NCI-H2227 (cell line): ENCODE measurements at regions not wholly inside any gene's neighbourhood (a gene's known extent, or its start where the extent isn't known, plus 50 kb on each side); places are given as distances from the start of the nearest gene placed in this dataset.
"Not testable (repeated sequence)": the region's sequence is repeated elsewhere in the genome, so short reads cannot be mapped to it uniquely, and the experiment has no call there.

Experiments
- DNase-seq: peaks from one replicate; lab custom pipeline; 2025; ENCODE audit not compliant: unreplicated experiment; lab: John Stamatoyannopoulos, UW

DNA sequence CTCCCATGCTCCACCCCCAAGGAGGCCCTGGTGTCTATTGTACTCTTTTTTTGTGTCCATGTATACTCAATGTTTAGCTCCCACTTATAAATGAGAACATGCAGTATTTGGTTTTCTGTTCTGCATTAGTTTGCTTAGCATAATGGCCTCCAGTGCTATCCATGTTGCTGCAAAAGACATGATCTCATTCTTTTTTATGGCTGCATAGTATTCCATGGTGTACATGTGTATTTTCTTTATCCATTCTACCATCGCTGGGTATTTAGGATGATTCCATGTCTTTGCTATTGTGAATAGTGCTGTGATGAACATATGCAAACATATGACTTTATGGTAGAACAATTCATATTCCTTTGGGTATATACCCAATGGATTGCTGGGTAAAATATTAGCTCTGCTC is 138.1 kb upstream of the STK26 start:
- not testable (repeated sequence) for DNase-seq

GRCh38 chrX:131893857-131894256 is 129.2 kb upstream of the STK26 start:
- not testable (repeated sequence) for DNase-seq

DNA sequence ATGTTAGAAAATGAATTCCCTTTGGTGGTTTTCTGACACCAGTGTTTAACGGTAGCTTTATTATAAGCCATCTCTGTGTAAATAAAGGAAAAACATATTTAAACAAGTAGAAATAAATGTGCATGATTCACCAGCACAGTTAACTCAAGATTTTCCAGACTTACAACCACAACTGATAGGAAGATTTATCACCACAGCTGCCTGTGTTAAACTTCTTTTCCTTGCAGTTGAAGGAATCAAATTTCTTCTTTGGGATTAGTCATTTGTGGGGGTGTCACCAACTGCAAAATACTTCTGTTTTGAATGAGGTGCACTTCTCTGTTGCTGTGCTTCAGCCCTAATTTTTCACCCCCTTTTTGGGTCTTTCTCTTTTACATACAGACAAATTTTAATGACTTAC is 128.1 kb upstream of the STK26 start:
- DNase-seq: no peak

DNA sequence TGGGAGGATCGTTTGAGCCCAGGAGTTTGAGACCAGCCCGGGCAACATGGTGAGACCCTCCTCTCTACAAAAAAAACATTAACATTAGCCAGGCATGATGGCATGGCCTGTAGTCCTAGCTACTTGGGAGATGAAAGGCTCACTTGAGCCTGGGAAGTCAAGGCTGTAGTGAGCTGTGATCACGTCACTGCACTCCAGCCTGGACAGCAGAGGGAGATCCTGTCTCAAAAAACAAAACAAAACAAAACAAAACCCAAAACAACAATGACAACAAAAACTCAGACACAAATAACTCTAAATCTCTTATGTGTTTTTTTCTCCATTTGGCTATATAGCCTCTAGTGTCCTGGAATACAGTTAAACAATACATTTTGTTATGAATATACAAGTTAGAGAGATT is 127.3 kb upstream of the STK26 start:
- DNase-seq: no peak

GRCh38 chrX:131901546-131901945 is 121.6 kb upstream of the STK26 start:
- DNase-seq: no peak

GRCh38 chrX:131907488-131908314 is 115.4 kb upstream of the STK26 start:
- peak; percentile 59 for DNase-seq

GRCh38 chrX:131910586-131910985 is 112.5 kb upstream of the STK26 start:
- no peak for DNase-seq

- no peak for DNase-seq
Observed at GRCh38 chrX:131915488-131915887, 107.6 kb upstream of the STK26 start.

GRCh38 chrX:131917588-131917987 is 105.5 kb upstream of the STK26 start:
- no peak for DNase-seq

DNA sequence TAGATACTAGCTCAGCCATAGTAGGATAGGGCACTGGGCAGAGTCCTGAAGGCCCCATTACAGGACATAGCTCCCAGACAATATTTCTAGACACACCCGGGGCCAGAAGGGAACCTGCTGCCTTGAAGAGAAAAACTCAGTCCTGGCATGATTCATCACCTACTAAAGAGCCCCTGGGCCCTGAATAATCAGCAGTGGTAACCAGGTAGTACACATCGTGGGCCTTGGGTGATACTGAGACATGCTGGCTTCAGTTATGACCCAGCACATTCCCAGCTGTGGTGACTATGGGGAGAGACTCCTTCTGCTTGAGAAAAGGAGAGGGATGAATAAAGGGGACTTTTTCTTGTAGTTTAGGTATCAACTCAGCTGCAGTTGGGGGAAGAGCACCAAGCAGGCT is 104.3 kb upstream of the STK26 start:
- DNase-seq: no peak

DNA sequence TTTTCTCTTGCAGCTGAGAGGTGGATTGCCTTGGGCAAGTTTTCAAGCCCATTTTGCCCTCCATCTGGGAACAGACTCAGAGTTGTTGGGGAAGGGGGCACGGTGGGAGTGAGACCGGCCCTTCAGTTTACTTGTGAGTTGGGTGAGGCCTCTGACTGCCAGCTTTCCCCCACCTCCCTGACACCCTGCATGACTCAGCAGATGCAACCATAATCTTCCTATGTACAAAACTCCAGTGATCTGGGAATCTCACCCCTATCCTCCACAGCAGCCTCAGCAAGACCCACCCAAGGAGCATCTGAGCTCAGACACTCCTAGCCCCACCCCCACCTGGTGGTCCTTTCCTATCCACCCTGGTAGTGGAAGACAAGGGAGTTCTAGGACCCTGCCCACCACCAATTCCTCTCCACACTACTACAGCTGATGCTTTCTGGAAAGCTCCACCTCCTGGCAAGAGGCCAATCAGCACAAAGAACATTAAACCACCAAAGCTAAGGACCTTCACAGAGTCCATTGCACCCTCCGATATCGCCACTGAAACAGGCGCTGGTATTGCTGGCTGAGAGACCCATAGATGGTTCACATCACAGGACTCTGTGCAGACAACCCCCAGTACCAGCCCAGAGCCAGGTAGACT is 99.4 kb upstream of the STK26 start:
- DNase-seq: no peak

GRCh38 chrX:131938749-131939148 is 84.4 kb upstream of the STK26 start:
- DNase-seq: no peak

GRCh38 chrX:131942034-131942433 is 81.1 kb upstream of the STK26 start:
- no peak for DNase-seq

GRCh38 chrX:131944936-131945902 is 77.9 kb upstream of the STK26 start:
- DNase-seq: no peak

DNA sequence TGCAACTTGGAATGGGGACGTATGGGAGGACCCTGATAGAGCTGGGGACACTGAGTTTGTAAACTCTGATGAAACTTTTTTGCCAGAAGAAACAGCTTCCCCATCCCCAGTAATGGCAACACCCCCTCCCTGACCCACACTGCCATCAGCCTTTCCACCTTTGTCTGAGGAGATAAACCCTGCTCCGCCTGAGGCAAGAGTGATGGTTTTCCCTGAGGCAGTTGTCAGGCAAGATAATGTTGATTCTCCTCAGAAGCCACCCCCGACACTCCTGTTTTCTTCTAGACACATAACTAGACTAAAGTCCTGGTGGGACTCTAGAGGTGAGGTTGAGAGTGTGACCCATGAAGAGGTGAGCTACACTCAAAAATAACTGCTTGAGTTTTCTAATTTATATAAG is 71.9 kb upstream of the STK26 start:
- no peak for DNase-seq

DNA sequence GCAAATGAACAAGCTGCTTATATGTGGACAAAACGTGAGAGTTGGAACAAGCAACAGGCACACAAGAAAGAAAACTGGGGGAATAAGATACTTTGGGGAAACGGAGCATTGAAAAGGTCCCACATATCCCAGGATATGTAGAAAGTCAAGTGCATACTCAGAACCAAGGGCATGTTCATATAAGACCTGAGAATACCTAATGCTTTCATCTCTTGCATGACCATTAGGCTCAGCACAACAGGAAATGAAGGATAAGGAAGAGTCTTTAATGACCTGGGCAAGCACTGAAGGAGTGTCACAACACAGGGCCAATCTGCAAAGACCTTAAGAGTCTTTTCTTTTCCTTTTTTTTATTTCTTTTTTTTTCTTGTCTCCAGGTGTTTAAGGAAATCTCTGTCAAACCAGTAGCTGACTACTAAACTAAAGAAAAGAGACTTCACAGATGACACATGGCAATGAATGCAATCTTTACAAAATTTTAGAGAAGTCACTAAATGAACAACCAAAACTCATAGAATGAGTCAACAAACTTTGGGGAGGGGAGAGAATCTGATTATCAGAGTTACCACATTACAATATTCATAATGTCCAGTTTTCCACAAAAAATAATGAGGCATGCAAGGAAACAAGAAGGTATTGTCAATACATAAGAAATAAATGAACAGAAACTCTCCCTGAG is 67.9 kb upstream of the STK26 start:
- DNase-seq: no peak

DNA sequence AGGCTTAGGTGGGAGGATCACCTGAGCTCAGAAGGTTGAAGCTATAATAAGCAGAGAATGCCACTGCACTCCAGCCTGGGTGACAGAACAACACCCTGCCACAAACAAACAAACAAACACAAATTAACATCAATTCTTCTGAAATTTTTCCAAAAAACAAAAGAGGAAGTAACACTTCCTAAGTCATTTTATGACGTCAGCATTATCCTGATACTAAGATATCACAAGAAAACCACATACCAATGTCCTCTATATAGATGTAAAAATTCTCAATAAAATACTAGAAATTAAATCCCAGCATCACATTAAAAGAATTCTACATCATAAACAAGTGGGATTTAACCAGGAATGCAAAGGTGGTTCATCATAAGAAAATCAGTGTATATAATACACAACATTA is 64.4 kb upstream of the STK26 start:
- no peak for DNase-seq

DNA sequence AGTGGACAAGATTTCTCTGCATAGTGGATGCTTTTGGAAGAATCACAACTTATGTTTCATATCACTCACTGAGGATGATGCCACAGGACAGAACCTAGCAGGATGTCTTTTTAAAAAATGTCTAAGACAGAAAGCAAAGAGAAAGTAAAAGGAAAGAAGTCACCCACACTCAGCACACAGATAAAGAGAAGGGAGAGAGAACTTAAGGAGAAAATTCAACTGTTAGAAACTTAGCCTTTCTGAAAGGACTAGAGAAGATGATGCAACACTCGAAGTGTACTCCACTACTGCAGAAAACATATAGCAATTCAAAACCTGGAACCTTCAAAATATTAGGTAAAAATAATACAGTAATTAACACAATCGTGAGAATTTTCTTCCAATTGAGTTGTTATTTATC is 52.8 kb upstream of the STK26 start:
- no peak for DNase-seq
